A673 (cell line): ENCODE measurements at regions not wholly inside any gene's neighbourhood (a gene's known extent, or its start where the extent isn't known, plus 50 kb on each side); places are given as distances from the start of the nearest gene placed in this dataset.

ENCODE experiments used
- EZH2 ChIP-seq: fragments of 200-600 bp; sonication (generic); IDR thresholded peaks from 2 replicates; pipeline ENCODE4 v1.6.1; 2017; ENCODE audit warnings: borderline replicate concordance, low read depth, mild to moderate bottlenecking, mixed read lengths, antibody characterized with exemption, low read length; ENCODE audit not compliant: poor library complexity, severe bottlenecking
- TF ChIP-seq, protein P1 (sequence below): fragments of 300-800, 200-600 bp; sonication (generic); conservative IDR thresholded peaks from 2 replicates; pipeline ENCODE4 v1.5.1; 2017; ENCODE audit warnings: low read depth, mild to moderate bottlenecking, antibody characterized with exemption, low read length, moderate library complexity, mixed read lengths

DNA sequence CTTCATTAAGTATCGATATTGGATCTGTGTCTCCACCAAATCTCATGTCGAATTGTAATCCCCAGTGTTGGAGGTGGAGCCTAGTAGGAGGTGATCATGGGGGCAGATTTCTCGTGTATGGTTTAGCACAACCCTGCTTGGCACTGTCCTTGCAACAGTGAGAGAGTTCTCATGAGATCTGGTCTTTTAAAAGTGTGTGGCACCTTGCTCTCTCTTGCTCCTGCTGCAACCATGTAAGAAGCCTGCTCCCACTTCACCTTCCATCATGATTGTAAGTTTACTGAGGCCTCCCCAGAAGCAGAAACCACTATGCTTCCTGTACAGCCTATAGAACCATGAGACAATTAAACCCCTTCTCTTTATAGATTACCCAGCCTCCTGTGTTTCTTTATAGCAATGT is 424.4 kb downstream of the NPHP4 start:
- TF ChIP-seq, protein P1, sequence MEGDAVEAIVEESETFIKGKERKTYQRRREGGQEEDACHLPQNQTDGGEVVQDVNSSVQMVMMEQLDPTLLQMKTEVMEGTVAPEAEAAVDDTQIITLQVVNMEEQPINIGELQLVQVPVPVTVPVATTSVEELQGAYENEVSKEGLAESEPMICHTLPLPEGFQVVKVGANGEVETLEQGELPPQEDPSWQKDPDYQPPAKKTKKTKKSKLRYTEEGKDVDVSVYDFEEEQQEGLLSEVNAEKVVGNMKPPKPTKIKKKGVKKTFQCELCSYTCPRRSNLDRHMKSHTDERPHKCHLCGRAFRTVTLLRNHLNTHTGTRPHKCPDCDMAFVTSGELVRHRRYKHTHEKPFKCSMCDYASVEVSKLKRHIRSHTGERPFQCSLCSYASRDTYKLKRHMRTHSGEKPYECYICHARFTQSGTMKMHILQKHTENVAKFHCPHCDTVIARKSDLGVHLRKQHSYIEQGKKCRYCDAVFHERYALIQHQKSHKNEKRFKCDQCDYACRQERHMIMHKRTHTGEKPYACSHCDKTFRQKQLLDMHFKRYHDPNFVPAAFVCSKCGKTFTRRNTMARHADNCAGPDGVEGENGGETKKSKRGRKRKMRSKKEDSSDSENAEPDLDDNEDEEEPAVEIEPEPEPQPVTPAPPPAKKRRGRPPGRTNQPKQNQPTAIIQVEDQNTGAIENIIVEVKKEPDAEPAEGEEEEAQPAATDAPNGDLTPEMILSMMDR, result no peak
- no peak for TF ChIP-seq EZH2
